GM19324 (cell line): ENCODE measurements at regions not wholly inside any gene's neighbourhood (a gene's known extent, or its start where the extent isn't known, plus 50 kb on each side); places are given as distances from the start of the nearest gene placed in this dataset.
"Not testable (repeated sequence)": the region's sequence is repeated elsewhere in the genome, so short reads cannot be mapped to it uniquely, and the experiment has no call there.

ENCODE experiments used
- ATAC-seq: cut with Tn5 transposase; IDR thresholded peaks from one replicate; pipeline ENCODE4 v1.9.1; 2021; ENCODE audit warnings: mild to moderate bottlenecking, moderate library complexity; ENCODE audit not compliant: unreplicated experiment, low FRiP score

DNA sequence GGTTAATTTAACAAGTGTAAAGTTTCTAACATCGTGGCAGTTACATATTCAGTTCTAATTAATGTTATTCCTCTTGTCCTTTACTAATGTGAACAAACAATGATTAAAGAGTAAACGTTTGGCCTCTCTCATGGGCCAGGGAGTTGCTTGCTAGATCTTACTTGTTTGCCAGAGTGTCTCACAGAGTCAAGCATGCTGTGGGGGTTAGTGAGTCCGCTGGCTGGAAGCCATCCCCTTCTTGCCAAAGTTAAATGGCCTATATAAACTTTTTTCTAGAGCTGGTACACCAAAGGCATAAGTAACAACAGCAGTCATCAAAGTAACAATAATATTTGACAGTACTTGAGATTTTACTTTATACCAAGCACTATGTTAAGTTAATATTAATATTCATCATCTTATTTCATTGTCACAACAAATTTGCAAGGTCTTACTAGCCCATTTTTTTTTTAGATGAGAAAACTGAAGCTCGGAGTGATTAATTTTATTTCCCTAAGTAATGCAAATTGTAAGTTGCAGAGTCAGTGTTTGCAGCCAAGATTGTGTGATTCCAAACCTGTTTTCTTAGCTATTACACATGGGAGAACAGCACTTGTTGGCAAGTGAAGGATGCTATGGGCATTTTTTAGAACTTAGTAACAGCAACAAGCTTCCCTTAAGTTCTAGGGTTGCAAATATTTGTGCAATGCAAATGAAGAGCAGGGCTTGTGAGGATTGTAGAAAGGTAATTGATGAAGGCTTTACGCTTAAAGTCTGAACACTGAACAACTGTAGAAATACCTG, 224.5 kb downstream of the RFPL4B start:
- no peak for ATAC-seq

GRCh38 chr6:112574190-112574589, 227.1 kb downstream of the RFPL4B start:
- no peak for ATAC-seq

GRCh38 chr6:112575309-112575834, 228.2 kb downstream of the RFPL4B start:
- no peak for ATAC-seq

GRCh38 chr6:112576423-112576822, 229.3 kb downstream of the RFPL4B start:
- ATAC-seq: no peak

DNA sequence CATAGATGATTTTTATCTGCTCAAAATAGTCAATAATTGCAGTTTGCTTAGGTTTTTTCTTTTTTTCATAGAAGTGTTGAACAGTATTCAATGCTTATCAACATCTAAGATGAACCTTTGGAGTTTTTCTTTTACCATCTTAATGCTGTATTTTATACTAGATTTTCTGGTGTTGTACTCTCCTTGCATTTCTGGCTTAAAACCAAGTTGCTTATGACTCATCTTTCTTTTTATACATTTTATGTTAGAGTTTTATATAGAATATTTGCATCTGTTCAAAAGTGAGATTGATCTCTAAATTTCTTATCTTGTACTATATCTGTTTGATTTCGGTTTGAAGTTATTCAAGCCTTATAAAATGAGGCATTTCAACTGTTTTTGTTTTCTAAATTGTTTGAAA, 232.5 kb downstream of the RFPL4B start:
- no peak for ATAC-seq

DNA sequence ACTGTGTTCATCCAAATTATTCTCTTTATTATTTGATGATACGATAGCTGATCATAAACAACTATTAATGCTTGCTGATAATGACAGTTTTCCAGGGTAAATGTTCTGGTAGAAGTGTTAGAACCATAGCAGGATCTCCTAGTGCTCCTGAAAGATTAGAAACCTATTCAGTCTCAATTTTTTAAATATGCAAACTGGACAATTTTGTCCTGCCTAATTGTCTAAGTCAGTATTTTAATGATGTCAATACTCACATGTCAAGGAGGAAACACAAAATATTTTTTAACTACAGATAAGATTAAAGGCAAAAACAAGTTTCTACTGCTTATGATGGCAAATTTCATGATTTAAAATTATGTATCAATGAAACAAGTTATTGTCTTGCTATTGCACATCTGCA, 233.9 kb downstream of the RFPL4B start:
- ATAC-seq: no peak

- no peak for ATAC-seq
Measured at GRCh38 chr6:112590326-112590725, 243.2 kb downstream of the RFPL4B start.

DNA sequence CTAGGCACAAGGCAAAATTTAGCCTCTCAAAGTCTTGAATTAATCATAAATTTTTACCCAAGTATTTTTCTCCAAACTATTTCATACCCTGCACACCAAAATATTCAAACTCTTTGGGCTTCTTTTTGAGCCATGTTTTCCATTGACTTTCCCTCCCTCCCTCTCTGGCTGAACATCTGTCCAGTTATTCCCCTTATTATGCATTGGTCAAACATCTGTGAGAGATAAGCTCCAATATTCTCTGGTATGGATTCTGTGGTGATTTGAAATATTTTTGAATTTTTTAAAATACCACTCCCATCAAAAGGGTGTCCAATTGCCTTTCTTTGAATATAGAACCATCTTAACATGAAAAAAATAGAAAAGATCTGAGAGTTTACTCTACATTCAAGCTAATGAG, 244.2 kb downstream of the RFPL4B start:
- no peak for ATAC-seq

DNA sequence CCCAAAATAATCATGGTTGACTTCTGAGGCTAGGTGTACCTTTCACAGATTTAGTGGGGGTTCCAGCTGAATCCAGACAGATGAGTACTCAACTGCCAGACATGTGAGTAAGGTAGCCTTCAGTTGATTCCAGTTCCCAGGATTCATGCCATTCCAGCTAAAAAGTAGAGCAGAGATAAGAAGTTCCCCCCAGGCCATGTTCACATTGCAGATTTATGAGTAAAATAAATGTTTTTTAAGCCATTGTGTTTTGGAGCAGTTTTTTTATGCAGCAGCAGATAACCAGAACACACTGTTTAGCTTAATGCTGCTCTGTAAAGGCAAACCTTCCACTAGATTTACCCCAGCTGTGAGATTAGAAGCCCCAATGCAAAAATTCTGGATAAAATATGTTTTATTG, 245.0 kb downstream of the RFPL4B start:
- no peak for ATAC-seq

- no peak for ATAC-seq
Measured at GRCh38 chr6:112594886-112595594, 247.9 kb downstream of the RFPL4B start.

GRCh38 chr6:112595841-112596240, 248.7 kb downstream of the RFPL4B start:
- ATAC-seq: no peak

- ATAC-seq: no peak
Measured at GRCh38 chr6:112597176-112597575, 250.0 kb downstream of the RFPL4B start.

DNA sequence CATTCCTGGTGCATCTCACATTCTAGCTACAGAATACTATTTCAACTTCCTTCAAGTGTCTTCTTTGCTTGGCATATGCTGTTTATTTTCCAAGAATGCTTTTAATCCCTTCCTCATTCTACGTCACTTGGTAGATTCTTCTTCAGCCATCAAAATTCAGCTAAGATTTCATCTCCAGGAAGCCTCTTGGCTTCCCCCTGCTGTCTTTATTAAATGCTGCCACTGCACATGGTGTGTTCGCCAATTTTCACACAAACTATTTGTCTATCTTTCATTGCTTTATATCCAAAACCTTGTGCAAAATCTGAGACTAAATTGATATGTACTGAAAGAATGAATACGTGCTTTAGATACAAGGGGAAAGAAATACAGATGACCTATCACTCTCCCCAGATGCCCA, 253.0 kb downstream of the RFPL4B start:
- no peak for ATAC-seq

- no peak for ATAC-seq
Measured at GRCh38 chr6:112603726-112604125, 256.6 kb downstream of the RFPL4B start.

GRCh38 chr6:112606656-112607435, 259.7 kb downstream of the RFPL4B start:
- no peak for ATAC-seq

DNA sequence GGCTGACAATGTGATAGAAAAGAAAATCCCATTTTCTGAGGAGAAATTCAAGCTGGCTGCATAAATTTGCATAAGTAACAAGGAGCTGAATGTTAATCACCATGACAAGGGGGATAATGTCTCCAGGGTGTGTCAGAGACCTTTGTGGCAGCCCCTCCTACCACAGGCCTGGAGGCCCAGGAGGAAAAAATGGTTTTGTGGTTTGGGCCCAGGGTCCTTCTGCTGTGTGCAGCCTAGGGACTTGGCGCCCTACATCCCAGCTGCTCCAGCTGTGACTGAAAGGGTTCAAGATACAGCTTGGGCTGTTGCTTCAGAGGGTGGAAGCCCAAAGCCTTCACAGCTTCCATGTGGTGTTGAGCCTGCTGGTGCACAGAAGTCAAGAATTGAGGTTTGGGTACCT, 261.8 kb downstream of the RFPL4B start:
- not testable (repeated sequence) for ATAC-seq

GRCh38 chr6:112613410-112613809, 266.3 kb downstream of the RFPL4B start:
- no peak for ATAC-seq

DNA sequence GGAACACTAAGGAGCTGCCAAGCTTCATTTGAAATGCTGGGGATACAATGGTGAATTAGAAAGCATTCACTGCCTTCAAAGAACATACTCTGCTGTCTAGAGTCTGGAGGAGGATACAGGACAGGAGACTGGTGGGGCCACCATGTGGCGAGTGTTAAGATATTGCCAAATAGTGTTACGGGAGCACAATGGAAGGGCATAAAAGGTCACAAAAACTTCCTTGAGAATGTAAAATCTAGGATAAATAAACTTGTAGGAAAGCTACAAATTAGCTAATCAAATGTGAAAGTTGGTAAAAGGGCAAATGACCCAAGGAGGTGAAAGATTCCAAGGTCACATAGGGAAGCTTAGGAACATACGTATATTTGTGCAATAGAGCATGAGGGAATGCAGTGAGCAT, 271.7 kb downstream of the RFPL4B start:
- no peak for ATAC-seq

DNA sequence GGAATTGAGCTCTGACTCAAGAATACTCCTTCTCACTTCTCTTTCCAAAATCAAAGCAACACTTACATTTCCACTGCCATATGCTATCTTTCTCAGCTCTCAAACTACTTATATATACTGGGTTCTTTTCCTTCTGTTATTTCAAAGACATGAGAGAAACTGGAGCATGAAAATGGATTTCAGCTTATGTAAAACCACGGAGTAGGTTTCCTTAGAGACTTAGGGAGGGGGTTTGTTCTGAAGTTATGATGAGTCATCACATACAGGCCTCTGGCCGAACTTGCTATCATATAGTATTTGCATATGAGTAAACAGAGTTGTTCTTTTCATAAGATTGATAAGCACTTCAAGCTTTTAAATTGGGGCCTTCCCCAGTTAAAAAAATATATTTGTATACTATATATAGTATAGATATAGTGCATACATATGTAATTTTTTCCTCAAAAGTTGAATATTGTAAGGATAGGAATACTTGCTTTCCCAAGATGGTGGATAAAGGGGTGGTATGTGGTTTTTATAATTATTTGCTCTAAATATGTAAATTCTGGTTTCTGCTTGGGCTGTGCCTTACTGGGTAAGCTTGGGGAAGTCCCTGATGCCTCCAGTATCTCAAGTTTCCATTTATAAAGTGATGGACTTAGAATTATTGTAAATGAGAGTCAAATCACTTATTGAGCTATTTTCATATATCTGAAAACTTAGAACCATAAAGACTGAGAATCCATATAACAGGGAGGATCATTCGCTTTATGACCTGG, 273.9 kb downstream of the RFPL4B start:
- ATAC-seq: no peak

DNA sequence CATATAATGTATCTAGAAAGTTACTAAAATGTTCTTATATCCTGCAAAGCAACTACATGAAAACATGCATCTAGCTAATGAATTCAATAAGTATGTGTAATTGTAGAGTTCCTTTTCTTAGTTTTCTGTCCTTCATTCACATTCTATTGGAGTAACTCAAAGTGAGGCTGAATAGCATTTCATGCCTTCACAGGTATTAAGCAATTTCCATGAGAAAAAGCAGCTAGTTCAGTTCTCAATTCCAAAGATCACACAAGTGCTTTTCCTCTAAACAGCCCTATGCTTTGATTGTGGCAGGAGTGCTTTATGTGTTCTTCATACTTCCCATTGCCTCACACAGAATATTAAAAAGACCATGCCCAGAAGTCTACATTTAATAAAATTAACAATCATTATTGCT, 274.9 kb downstream of the RFPL4B start:
- ATAC-seq: no peak
